NCI-H82 (cell line): ENCODE measurements at regions not wholly inside any gene's neighbourhood (a gene's known extent, or its start where the extent isn't known, plus 50 kb on each side); places are given as distances from the start of the nearest gene placed in this dataset.

Experiments used
- DNase-seq: peaks from one replicate; lab custom pipeline; 2025; lab: John Stamatoyannopoulos, UW

DNA sequence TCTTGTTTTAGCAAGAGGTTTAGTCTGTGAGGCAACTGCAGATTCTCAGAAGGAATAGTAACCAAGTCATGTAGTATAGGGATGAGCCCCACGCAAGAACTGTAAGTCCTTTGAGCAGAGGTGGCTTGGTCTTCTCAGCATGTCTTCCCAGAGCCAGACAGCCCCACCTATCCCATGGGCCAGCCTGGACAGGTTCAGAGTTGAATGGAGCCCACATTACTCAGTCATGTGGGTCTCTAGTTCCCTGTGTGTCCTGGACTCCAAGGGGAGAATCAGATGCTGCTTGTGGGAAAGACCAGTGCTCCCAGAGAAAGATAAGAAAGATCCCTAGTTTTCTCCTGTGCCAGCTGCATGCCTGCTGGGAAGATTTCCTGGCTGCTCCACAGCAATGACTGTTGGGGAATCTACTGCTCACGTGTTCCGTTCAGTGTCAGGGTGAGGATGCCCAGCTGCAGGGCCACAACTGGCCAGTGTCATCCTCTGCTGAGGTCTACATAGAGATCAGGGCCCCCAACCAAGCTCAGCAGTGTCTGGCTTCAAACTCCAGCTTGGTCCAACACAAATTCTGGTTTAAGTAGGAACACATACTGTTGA, 66.9 kb upstream of the UNC5B start:
- DNase-seq: no peak

DNA sequence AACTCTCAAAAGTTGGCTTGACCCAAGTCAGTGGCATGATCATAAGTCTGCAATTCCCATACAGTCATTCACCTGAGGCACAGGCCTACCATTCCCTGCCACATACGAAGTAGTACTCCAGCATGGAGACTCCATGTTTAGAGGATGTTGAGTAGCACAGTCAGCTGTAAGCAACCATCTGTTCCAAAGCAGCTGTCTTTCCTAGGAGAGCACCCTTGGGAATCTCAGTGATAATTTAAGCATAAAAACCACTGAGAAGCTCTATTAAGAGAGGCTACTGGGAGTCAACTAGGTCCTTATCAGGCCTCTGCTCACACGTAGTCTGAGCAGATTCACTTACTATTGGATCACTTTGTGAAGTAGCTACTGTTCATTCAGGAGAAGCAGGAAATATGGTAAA, 61.6 kb upstream of the UNC5B start:
- peak; percentile 57 for DNase-seq

DNA sequence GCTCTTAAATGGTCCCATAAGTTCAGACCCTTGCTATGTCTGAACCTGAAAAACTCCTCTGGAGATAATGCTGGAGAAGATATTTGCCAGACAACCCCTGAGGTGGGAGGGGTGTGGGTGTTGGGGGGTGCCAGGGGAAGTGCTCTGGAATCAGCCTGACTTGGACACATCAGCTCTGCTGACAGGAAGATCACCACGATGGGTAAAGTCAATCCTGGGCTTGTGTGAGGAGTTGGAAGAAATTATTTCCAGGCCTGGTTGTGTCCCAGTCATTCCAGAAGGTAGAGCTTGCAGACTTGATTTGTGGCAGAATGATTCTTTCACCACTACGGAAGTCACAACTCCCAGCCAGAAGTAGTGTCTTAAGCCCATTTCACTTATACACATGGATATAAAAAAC, 60.3 kb upstream of the UNC5B start:
- DNase-seq: no peak

DNA sequence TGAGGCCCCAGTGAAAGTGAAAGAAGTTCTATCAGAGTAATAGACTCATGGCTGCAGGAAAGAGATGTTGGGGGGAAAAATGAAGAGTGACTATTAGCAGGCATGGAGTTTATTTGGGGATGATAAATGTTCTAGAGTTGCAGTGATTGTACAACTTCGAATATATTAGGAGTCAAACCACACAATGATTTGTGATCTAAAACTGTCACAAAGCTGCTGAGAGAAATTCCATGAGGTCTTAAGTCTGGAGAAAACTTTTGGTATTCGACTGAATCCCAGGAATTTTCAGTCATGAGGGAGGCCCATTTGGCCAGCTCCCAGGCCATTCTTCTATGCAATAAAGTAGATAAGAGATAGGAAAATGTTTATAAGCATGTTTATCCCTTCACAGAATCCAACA, 55.9 kb upstream of the UNC5B start:
- DNase-seq: no peak

DNA sequence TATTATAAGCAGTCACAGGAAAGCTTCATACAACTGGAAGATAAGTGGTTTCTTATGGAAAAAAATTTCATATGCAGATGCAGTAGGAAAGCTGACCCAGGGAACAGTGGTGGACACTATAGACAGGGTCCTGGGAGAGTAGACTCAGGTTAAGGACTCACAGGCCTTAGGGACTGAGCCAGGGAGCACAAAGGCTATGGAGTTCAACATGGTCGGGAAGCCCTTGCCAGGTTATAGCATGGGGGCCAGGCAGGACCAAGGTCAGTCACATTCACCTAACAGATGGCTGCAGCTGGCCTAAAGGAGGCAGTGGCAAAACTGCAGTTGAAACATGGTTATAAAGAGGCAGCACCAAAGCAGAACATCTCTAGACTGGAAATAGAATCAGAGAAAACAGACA, 54.9 kb upstream of the UNC5B start:
- DNase-seq: no peak

DNA sequence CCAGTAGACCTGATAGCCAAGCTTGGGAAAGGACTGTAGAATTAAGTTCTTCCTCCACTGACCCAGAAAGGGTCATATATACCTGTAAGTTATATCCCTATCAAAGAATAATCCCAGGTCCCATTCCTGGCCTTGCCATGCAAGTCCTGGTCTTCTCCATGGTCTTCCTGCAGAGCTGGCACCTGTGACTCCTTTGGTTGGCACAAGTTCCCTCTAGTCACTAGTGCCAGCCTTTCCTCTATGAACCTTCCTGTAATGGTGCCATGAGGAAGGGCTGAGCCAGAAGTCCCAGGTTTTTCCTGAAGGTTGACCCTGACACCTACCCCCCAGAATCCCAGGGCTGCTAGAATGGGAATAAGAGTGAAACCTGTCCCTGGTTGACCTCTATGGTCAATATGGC, 54.1 kb upstream of the UNC5B start:
- DNase-seq: no peak

DNA sequence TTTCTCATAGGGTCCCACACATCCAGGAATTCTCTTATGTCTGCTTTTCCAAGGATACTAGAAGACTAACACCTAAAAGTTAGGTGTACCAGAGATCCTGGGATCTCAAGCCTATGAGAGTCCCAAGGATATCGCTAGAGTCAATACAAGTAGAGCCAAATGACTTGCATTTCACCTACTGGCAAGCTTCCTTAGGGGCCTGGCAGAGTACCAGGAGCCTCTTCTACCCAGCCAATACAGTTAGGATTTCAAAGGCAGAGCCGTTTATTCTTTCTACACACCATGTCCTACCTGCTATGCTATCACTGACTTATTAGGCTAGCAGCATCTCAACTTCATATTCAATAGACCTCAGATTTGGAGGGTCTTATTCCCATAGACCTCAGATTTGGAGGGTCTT, 53.5 kb upstream of the UNC5B start:
- DNase-seq: no peak

DNA sequence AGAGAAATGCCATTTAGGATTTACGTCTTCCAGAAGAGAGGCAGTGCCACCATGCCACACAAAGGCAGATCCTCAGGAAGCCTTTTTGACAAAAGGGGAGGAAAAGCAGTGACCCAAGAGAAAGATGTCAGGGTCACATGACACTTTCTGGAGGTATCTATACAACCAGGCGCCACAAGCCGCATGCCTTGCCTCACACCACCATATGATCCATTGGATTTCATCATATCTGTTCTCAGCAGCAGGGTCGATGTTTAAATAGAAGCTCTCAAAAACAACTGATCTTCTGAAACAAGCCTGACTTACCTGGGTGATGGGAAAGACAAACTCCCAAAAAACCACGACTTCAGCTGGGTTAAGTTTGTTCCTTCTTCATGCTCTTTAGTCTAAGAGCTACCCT, 52.5 kb upstream of the UNC5B start:
- no peak for DNase-seq

DNA sequence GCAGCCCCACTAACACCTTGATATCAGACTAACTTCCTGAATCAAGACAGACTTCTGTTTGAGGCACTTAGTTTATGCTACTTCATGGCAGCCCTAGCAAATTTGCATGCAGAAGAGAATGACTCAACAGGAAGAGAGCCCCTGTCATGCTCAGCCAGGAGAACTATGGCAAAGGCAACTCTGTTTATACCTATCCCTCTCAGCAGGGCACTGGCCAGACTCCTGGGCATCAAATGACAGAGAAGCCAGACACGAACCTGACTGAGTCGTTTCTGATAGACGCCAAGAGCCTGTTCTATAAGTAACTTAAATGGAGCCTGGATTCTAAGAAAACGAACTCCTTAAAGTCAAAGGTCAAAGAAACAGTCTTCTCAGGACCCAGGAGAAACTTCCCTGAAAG, 50.9 kb upstream of the UNC5B start:
- no peak for DNase-seq
